ENCODE measurements at regions not wholly inside any gene's neighbourhood (a gene's known extent, or its start where the extent isn't known, plus 50 kb on each side); places are given as distances from the start of the nearest gene placed in this dataset.

GRCh38 chr11:27209562-27210005, 153.4 kb downstream of the CCDC34 start:
- no peak for DNase-seq
- ChIA-PET POLR2A (no interaction called here), CTCF (no interaction called here)
- H3K27me3 ChIP-seq (replicated peaks in 1 of 4; ENCODE audit: control extremely low read depth in 1 of 4, control insufficient read depth in 3 of 4, insufficient read depth in 4 of 4, low read length in 3 of 4), result peaks cover 0 to 2% (median 0%) of the 10 kb centered on the region in 4 experiments
- no peaks in the 10 kb centered on the region for H3K4me1 ChIP-seq (ENCODE audit: control insufficient read depth in 2 of 2, insufficient read depth in 2 of 2, low read length in 2 of 2)
- no peak overlapping the region for H3K4me2 ChIP-seq (replicated peaks; ENCODE audit: low read depth, low read length, poor library complexity, severe bottlenecking)
- no peak overlapping the region for H3K27ac ChIP-seq (ENCODE audit: low read length in 2 of 2)
- no peaks in the 10 kb centered on the region for H3K4me1 Mint-ChIP-seq
- no peaks in the 10 kb centered on the region for H3K79me2 ChIP-seq (ENCODE audit: control insufficient read depth, insufficient read depth, low read length)
- intact Hi-C loops (cut with micrococcal nuclease), result no loop called here
- peak; percentile 17 for ATAC-seq (ENCODE audit: low read depth)
- H3K9me3 ChIP-seq (ENCODE audit: control extremely low read depth in 1 of 3, control insufficient read depth in 2 of 3, insufficient read depth in 1 of 3, low read length in 2 of 3), result no peaks in the 10 kb centered on the region
- no peaks in the 10 kb centered on the region for H3K9me3 Mint-ChIP-seq (ENCODE audit: insufficient read depth)
- H3K36me3 ChIP-seq (replicated peaks in 1 of 2; ENCODE audit: control extremely low read depth in 1 of 2, control insufficient read depth in 1 of 2, extremely low read depth in 1 of 2, insufficient read depth in 2 of 2, low read length in 1 of 2), result no peaks in the 10 kb centered on the region
- H3K27me3 Mint-ChIP-seq, result peaks cover 3% of the 10 kb centered on the region
- no peak overlapping the region for H3K4me3 ChIP-seq (ENCODE audit: control extremely low read depth in 1 of 5, extremely low read depth in 1 of 5, insufficient read depth in 1 of 5, low read depth in 2 of 5, low read length in 4 of 5)
- H4K20me1 ChIP-seq (ENCODE audit: control insufficient read depth, insufficient read depth, low read length, poor library complexity, severe bottlenecking), result no peaks in the 10 kb centered on the region
- no peak overlapping the region for H2AFZ ChIP-seq (ENCODE audit: insufficient read depth, low read depth, low read length, poor library complexity, severe bottlenecking)
- TF ChIP-seq CTCF (IDR thresholded peaks at IDR 0.05) (no peak), EZH2 (IDR thresholded peaks at IDR 0.05; ENCODE audit: borderline replicate concordance, insufficient read depth, low read depth, low read length, poor library complexity, severe bottlenecking) (no peak)
- H3K4me3 Mint-ChIP-seq, result no peak overlapping the region
- no peak overlapping the region for H3K27ac Mint-ChIP-seq
- no peak overlapping the region for H3K9ac ChIP-seq (ENCODE audit: low read length)

- WGBS (ENCODE audit: insufficient coverage), result no CpG with 5 or more reads among the region's 3 CpGs
- H3K36me3 ChIP-seq (replicated peaks in 1 of 2; ENCODE audit: control extremely low read depth in 1 of 2, control insufficient read depth in 1 of 2, extremely low read depth in 1 of 2, insufficient read depth in 2 of 2, low read length in 1 of 2), result no peaks in the 10 kb centered on the region
- H3K4me1 Mint-ChIP-seq, result no peaks in the 10 kb centered on the region
- H3K4me1 ChIP-seq (ENCODE audit: control insufficient read depth in 2 of 2, insufficient read depth in 2 of 2, low read length in 2 of 2), result no peaks in the 10 kb centered on the region
- TF ChIP-seq CTCF (IDR thresholded peaks at IDR 0.05) (no peak), EZH2 (IDR thresholded peaks at IDR 0.05; ENCODE audit: borderline replicate concordance, insufficient read depth, low read depth, low read length, poor library complexity, severe bottlenecking) (no peak)
- ChIA-PET CTCF (no interaction called here), POLR2A (no interaction called here)
- peaks cover 0 to 2% (median 0%) of the 10 kb centered on the region in 4 experiments for H3K27me3 ChIP-seq (replicated peaks in 1 of 4; ENCODE audit: control extremely low read depth in 1 of 4, control insufficient read depth in 3 of 4, insufficient read depth in 4 of 4, low read length in 3 of 4)
- H3K9me3 ChIP-seq (ENCODE audit: control extremely low read depth in 1 of 3, control insufficient read depth in 2 of 3, insufficient read depth in 1 of 3, low read length in 2 of 3), result no peaks in the 10 kb centered on the region
- no peaks in the 10 kb centered on the region for H3K79me2 ChIP-seq (ENCODE audit: control insufficient read depth, insufficient read depth, low read length)
- H3K4me2 ChIP-seq (replicated peaks; ENCODE audit: low read depth, low read length, poor library complexity, severe bottlenecking), result no peak overlapping the region
- H3K27me3 Mint-ChIP-seq, result peaks cover 3% of the 10 kb centered on the region
- H3K4me3 Mint-ChIP-seq, result no peak overlapping the region
- H3K27ac Mint-ChIP-seq, result no peak overlapping the region
- H3K9ac ChIP-seq (ENCODE audit: low read length), result no peak overlapping the region
- H2AFZ ChIP-seq (ENCODE audit: insufficient read depth, low read depth, low read length, poor library complexity, severe bottlenecking), result no peak overlapping the region
- no peak overlapping the region for H3K4me3 ChIP-seq (ENCODE audit: control extremely low read depth in 1 of 5, extremely low read depth in 1 of 5, insufficient read depth in 1 of 5, low read depth in 2 of 5, low read length in 4 of 5)
- no peaks in the 10 kb centered on the region for H4K20me1 ChIP-seq (ENCODE audit: control insufficient read depth, insufficient read depth, low read length, poor library complexity, severe bottlenecking)
- H3K27ac ChIP-seq (ENCODE audit: low read length in 2 of 2), result no peak overlapping the region
- intact Hi-C loops (cut with micrococcal nuclease), result no loop called here
- no peaks in the 10 kb centered on the region for H3K9me3 Mint-ChIP-seq (ENCODE audit: insufficient read depth)
- DNase-seq, result no peak
- ATAC-seq (ENCODE audit: low read depth), result no peak
These were observed 154.2 kb downstream of the CCDC34 start for GRCh38 chr11:27208846-27209245.

All from B cell (primary cell).